IMR-90 (cell line): ENCODE measurements at regions not wholly inside any gene's neighbourhood (a gene's known extent, or its start where the extent isn't known, plus 50 kb on each side); places are given as distances from the start of the nearest gene placed in this dataset.

Experiments
- CHD1 ChIP-seq: IDR thresholded peaks from 2 replicates; pipeline ENCODE4 v1.6.1; 2012; ENCODE audit warnings: low read depth, low read length, improper control_type of control experiment
- CTCF ChIP-seq: conservative IDR thresholded peaks from 2 replicates; pipeline ENCODE4 v1.5.1; 2012; ENCODE audit warnings: mild to moderate bottlenecking, low read depth, low read length, improper control_type of control experiment
- FOS ChIP-seq: fragments of 150-350 bp; IDR thresholded peaks from 2 replicates; pipeline ENCODE4 v1.6.1; 2016; ENCODE audit warnings: low read depth, low read length
- MAFK ChIP-seq: IDR thresholded peaks from 2 replicates; pipeline ENCODE4 v1.6.1; 2012; ENCODE audit warnings: low read depth, low read length, improper control_type of control experiment
- POLR2A ChIP-seq: IDR thresholded peaks from 2 replicates; pipeline ENCODE4 v1.6.1; 2012; ENCODE audit warnings: mild to moderate bottlenecking, low read depth, low read length
- RAD21 ChIP-seq: IDR thresholded peaks from 2 replicates; pipeline ENCODE4 v1.6.1; 2012; ENCODE audit warnings: low read length, improper control_type of control experiment
- RCOR1 ChIP-seq: IDR thresholded peaks from 2 replicates; pipeline ENCODE4 v1.6.1; 2012; ENCODE audit warnings: mild to moderate bottlenecking, low read length, improper control_type of control experiment; ENCODE audit not compliant: insufficient replicate concordance
- RFX5 ChIP-seq: IDR thresholded peaks from 2 replicates; pipeline ENCODE4 v1.8.0; 2012; ENCODE audit warnings: low read depth, mild to moderate bottlenecking, low read length, moderate library complexity
- SMC3 ChIP-seq: fragments of 150-350 bp; IDR thresholded peaks from 2 replicates; pipeline ENCODE4 v1.6.1; 2016; ENCODE audit warnings: low read depth, mild to moderate bottlenecking, antibody characterized with exemption, low read length, moderate library complexity

- TF ChIP-seq CTCF (no peak), RAD21 (no peak), POLR2A (no peak), RFX5 (no peak), SMC3 (no peak), MAFK (no peak), FOS (no peak), CHD1 (no peak), RCOR1 (no peak)
Measured at GRCh38 chr19:23991170-23991569, 76.5 kb downstream of the ZNF726 start.
